HFFc6 (cell line): ENCODE measurements at regions not wholly inside any gene's neighbourhood (a gene's known extent, or its start where the extent isn't known, plus 50 kb on each side); places are given as distances from the start of the nearest gene placed in this dataset.
A peak's percentile ranks its signal among the peaks of the same experiment; 100 is the strongest.

Source experiments
- DNase-seq: peaks from one replicate; pipeline ENCODE4 v3.0.0-alpha.2; 2018
- H3K27ac Mint-ChIP-seq: 2 replicates; pipeline ENCODE4 v1.8.0; 2020; ENCODE audit warnings: mild to moderate bottlenecking, mixed read lengths
- H3K27me3 Mint-ChIP-seq: 2 replicates; pipeline ENCODE4 v1.8.0; 2021; ENCODE audit warnings: mild to moderate bottlenecking, moderate library complexity, mixed read lengths; ENCODE audit not compliant: insufficient read depth
- H3K36me3 Mint-ChIP-seq: 2 replicates; pipeline ENCODE4 v1.8.0; 2021; ENCODE audit warnings: low read depth, mixed read lengths
- H3K4me1 Mint-ChIP-seq: 2 replicates; pipeline ENCODE4 v1.8.0; 2020; ENCODE audit warnings: low read depth, mixed read lengths
- H3K4me3 Mint-ChIP-seq: 2 replicates; pipeline ENCODE4 v1.8.0; 2020; ENCODE audit warnings: mild to moderate bottlenecking, moderate library complexity, mixed read lengths
- H3K9me3 Mint-ChIP-seq: 2 replicates; pipeline ENCODE4 v1.8.0; 2020; ENCODE audit warnings: mild to moderate bottlenecking, mixed read lengths
- CTCF ChIP-seq: fragments of 200-600 bp; sonication (generic); IDR thresholded peaks from 2 replicates; pipeline ENCODE4 v1.5.0; 2021; ENCODE audit warnings: antibody characterized with exemption, mild to moderate bottlenecking

- H3K4me1 Mint-ChIP-seq: peaks cover 17% of the 10 kb centered on the region
- no peaks in the 10 kb centered on the region for H3K9me3 Mint-ChIP-seq
- no peak for DNase-seq
- no peaks in the 10 kb centered on the region for H3K27me3 Mint-ChIP-seq
- H3K36me3 Mint-ChIP-seq: no peaks in the 10 kb centered on the region
- TF ChIP-seq CTCF: no peak
- H3K4me3 Mint-ChIP-seq: no peak overlapping the region
- no peak overlapping the region for H3K27ac Mint-ChIP-seq
Observed at GRCh38 chr9:115401756-115402327, 283.9 kb upstream of the TNC start.

- Mint-ChIP-seq H3K27me3 (peaks cover 6% of the 10 kb centered on the region), H3K4me3 (no peak overlapping the region), H3K36me3 (no peaks in the 10 kb centered on the region), H3K9me3 (no peaks in the 10 kb centered on the region), H3K27ac (no peak overlapping the region), H3K4me1 (peaks cover 17% of the 10 kb centered on the region)
- no peak for DNase-seq
- TF ChIP-seq CTCF: no peak
Observed at GRCh38 chr9:115403753-115404152, 285.8 kb upstream of the TNC start.

DNA sequence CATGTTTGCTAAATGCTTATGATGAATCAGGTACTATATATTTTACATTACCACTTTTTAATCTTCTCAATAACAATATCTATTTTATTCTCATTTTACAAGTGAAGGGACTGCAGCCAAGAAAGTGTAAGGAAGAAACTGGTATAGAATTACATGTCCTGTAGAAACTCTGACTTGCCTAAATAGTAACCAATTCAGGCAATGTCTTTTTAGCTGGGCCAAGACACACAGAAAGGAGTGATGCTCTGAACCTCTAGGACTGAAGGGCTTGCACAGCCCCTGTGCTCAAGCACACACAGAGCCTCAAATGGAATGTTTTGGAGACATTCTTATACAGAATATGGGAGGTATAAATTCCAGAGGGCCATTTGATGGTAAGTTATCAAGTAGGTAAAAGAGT, 286.4 kb upstream of the TNC start:
- Mint-ChIP-seq H3K27me3 (peaks cover 8% of the 10 kb centered on the region), H3K36me3 (no peaks in the 10 kb centered on the region), H3K4me3 (no peak overlapping the region), H3K27ac (no peak overlapping the region), H3K4me1 (peaks cover 17% of the 10 kb centered on the region), H3K9me3 (no peaks in the 10 kb centered on the region)
- TF ChIP-seq CTCF: no peak
- DNase-seq: no peak

GRCh38 chr9:115411516-115411915, 293.6 kb upstream of the TNC start:
- H3K4me1 Mint-ChIP-seq: peaks cover 16% of the 10 kb centered on the region
- DNase-seq: peak; percentile 35

GRCh38 chr9:115411993-115412452, 294.1 kb upstream of the TNC start:
- TF ChIP-seq CTCF: no peak
- peak; percentile 50 for DNase-seq
- peaks cover 11% of the 10 kb centered on the region for H3K27me3 Mint-ChIP-seq

More at GRCh38 chr9:115411516-115411915, 293.6 kb upstream of the TNC start:
- Mint-ChIP-seq H3K4me3 (no peak overlapping the region), H3K36me3 (no peaks in the 10 kb centered on the region), H3K27me3 (peaks cover 10% of the 10 kb centered on the region), H3K27ac (peak overlapping the region; percentile 62; the same call in 1 of the 2 replicates), H3K9me3 (no peaks in the 10 kb centered on the region)
- TF ChIP-seq CTCF: no peak

More at GRCh38 chr9:115411993-115412452, 294.1 kb upstream of the TNC start:
- H3K36me3 Mint-ChIP-seq: no peaks in the 10 kb centered on the region
- H3K9me3 Mint-ChIP-seq: no peaks in the 10 kb centered on the region
- H3K4me3 Mint-ChIP-seq: no peak overlapping the region
- peaks cover 16% of the 10 kb centered on the region for H3K4me1 Mint-ChIP-seq
- H3K27ac Mint-ChIP-seq: peak overlapping the region; percentile 62; the same call in 1 of the 2 replicates
